Common myeloid progenitor, CD34-positive (primary cell): ENCODE measurements at regions not wholly inside any gene's neighbourhood (a gene's known extent, or its start where the extent isn't known, plus 50 kb on each side); places are given as distances from the start of the nearest gene placed in this dataset.

ENCODE experiments used
- CTCF ChIA-PET: fragments of 350-600 bp; sonication (Branson Sonifier 250); formaldehyde crosslinking; loops from one replicate; lab custom pipeline; 2021; ENCODE audit warnings: antibody characterized with exemption; lab: Charles Lee
- POLR2A ChIA-PET: fragments of 350-600 bp; sonication (Branson Sonifier 250); formaldehyde crosslinking; loops from one replicate; lab custom pipeline; 2021; ENCODE audit warnings: antibody characterized with exemption; lab: Charles Lee
- DNase-seq, 3 donors: peaks; one replicate each; pipeline versions ENCODE4 v3.0.0 to v3.0.0-alpha.2; 2013
- H3K27ac ChIP-seq, 2 experiments: 1 replicate in 1 of 2; 2 replicates in 1 of 2; pipeline ENCODE4 v1.7.0; 2013; ENCODE audit warnings: inconsistent platforms in 2 of 2, low read length in 2 of 2, mild to moderate bottlenecking in 2 of 2, low read depth in 1 of 2, moderate library complexity in 1 of 2; ENCODE audit not compliant: severe bottlenecking in 2 of 2, insufficient read depth in 1 of 2, poor library complexity in 1 of 2
- H3K27me3 ChIP-seq, 5 experiments: replicated peaks in 2 of 5; 1 replicate in 3 of 5; 2 replicates in 2 of 5; pipeline versions ENCODE4 v1.6.1 to v1.7.0; 2013; ENCODE audit warnings: low read length in 4 of 5, mild to moderate bottlenecking in 2 of 5, moderate library complexity in 2 of 5, inconsistent platforms in 1 of 5; ENCODE audit not compliant: insufficient read depth in 5 of 5, control insufficient read depth in 4 of 5
- H3K36me3 ChIP-seq, 4 experiments: 1 replicate in 2 of 4; 2 replicates in 2 of 4; pipeline versions ENCODE4 v1.6.1 to v1.7.0; 2013; ENCODE audit warnings: low read length in 3 of 4, control low read depth in 1 of 4, mild to moderate bottlenecking in 1 of 4; ENCODE audit not compliant: control insufficient read depth in 4 of 4, insufficient read depth in 4 of 4
- H3K4me1 ChIP-seq, 4 experiments: 1 replicate in 3 of 4; 2 replicates in 1 of 4; pipeline versions ENCODE4 v1.6.1 to v1.7.1; 2013; ENCODE audit warnings: low read length in 3 of 4, mild to moderate bottlenecking in 3 of 4, control low read depth in 1 of 4, inconsistent platforms in 1 of 4, moderate library complexity in 1 of 4; ENCODE audit not compliant: control insufficient read depth in 4 of 4, insufficient read depth in 4 of 4; ENCODE audit errors: control extremely low read depth in 1 of 4
- H3K4me3 ChIP-seq, 7 experiments: 1 replicate in 4 of 7; 2 replicates in 3 of 7; pipeline versions ENCODE4 v1.5.1 to v1.7.0; 2013; ENCODE audit warnings: mild to moderate bottlenecking in 7 of 7, low read length in 6 of 7, moderate library complexity in 6 of 7, inconsistent platforms in 2 of 7, low read depth in 2 of 7, control low read depth in 1 of 7; ENCODE audit not compliant: insufficient read depth in 4 of 7, control insufficient read depth in 1 of 7; ENCODE audit errors: extremely low read depth in 1 of 7
- H3K9me3 ChIP-seq, 5 experiments: 1 replicate in 4 of 5; 2 replicates in 1 of 5; pipeline versions ENCODE4 v1.6.1 to v1.7.1; 2013; ENCODE audit warnings: low read length in 4 of 5, mild to moderate bottlenecking in 2 of 5, inconsistent platforms in 1 of 5, low read depth in 1 of 5, moderate library complexity in 1 of 5; ENCODE audit not compliant: control insufficient read depth in 4 of 5, insufficient read depth in 2 of 5; ENCODE audit errors: control extremely low read depth in 1 of 5
- WGBS: methylation state at CpG from one replicate; pipeline ENCODE4 v1.1.5; 2013; ENCODE audit not compliant: insufficient coverage; 5-methylcytosine and 5-hydroxymethylcytosine counted together

DNA sequence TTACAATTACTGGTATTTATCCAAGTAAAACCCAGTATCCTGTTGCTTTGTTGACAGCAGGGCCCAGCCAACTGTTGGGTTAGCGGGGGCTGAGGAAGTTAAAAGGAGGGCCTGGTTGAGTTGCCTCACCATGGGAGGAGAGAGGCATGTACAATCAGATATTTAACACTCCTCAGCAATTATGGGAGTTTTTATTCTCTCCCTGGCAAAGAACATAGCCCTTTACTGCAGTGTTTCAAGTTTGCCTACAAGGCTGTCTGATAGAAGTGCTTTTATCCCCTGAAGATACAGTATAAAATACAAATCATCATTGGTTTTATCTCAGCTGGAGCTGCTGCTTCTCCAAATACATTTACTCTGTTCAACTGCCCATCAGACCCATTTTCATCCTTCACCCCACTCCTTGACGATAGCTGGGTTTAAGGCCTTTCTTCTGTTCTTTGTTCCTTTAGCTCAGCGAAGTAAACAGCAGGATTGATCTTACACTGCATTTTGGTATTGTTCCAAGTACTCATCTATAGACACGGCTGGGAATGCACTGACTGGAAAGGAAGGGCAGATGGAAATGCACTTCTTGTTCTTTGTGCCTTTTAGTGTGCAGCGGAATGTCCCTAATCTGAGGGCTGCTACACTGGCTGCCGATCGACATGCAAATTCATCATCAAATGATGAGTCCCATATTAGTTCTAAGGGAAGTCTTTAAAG, 402.5 kb upstream of the SPRED2 start:
- POLR2A ChIA-PET = no interaction called here
- WGBS = 93% methylated on average over 3 of the region's 7 CpGs
- Histone ChIP-seq H3K27ac (no peak overlapping the region), H3K9me3 (no peaks in the 10 kb centered on the region), H3K27me3 (no peaks in the 10 kb centered on the region), H3K4me3 (no peak overlapping the region), H3K36me3 (no peaks in the 10 kb centered on the region), H3K4me1 (no peaks in the 10 kb centered on the region)
- no peak for DNase-seq
- CTCF ChIA-PET = no interaction called here

GRCh38 chr2:65834062-65834461, 401.7 kb upstream of the SPRED2 start:
- H3K4me3 ChIP-seq = no peak overlapping the region
- no peak for DNase-seq
- WGBS = 100% methylated on average over 5 of the region's 6 CpGs
- H3K4me1 ChIP-seq = no peaks in the 10 kb centered on the region
- no peaks in the 10 kb centered on the region for H3K27me3 ChIP-seq
- ChIA-PET CTCF (no interaction called here), POLR2A (no interaction called here)
- H3K36me3 ChIP-seq = no peaks in the 10 kb centered on the region
- no peak overlapping the region for H3K27ac ChIP-seq
- no peaks in the 10 kb centered on the region for H3K9me3 ChIP-seq

DNA sequence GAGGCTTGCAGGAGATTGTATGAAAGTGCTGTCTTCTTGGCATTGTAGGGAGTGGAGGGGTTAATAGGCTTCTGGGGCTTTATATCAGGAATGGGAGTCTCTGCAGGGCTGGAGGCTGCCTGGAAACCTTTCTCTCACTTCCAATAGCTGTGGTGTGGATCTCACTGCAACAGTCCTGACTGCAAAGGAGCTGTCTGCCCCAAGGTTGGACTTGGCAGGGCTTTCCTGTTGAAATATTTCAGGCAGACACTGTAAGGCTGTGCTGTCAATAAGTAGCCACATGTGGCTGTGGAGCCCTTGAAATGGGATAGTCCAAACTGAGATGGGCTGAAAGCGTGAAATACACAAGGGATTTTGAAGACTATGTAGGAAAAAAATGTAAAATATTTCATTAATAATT, 399.1 kb upstream of the SPRED2 start:
- Histone ChIP-seq H3K27me3 (no peaks in the 10 kb centered on the region), H3K36me3 (no peaks in the 10 kb centered on the region), H3K9me3 (peaks cover 0 to 2% (median 0%) of the 10 kb centered on the region in 5 experiments), H3K27ac (no peak overlapping the region), H3K4me3 (no peak overlapping the region), H3K4me1 (no peaks in the 10 kb centered on the region)
- CTCF ChIA-PET = no interaction called here
- WGBS = no CpG with 5 or more reads among the region's 1 CpG
- DNase-seq = no peak
- POLR2A ChIA-PET = no interaction called here

DNA sequence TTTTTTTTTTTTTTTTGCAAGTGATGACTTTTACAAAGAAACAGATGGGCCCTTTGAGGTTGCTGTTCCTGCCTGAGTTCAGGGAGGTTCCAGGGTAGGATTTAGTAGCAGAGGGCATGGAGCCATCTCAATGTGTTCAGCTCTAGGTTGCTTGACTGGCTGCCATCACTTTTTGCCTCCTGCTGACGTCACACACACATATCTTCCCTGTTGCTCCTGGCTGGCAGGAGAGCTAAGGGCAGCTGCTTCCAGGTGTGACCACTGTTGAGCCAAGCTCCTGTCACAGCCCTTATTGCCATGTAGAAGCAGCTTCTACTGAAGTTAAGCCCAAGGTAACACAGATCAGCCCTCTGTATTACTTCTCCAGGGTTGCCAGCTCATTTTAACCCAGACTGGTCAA, 394.2 kb upstream of the SPRED2 start:
- Histone ChIP-seq H3K9me3 (peaks cover 0 to 2% (median 0%) of the 10 kb centered on the region in 5 experiments), H3K27ac (no peak overlapping the region), H3K36me3 (no peaks in the 10 kb centered on the region), H3K4me3 (no peak overlapping the region), H3K4me1 (no peaks in the 10 kb centered on the region), H3K27me3 (no peaks in the 10 kb centered on the region)
- no peak for DNase-seq
- ChIA-PET POLR2A (no interaction called here), CTCF (no interaction called here)
- WGBS = no CpG with 5 or more reads among the region's 1 CpG

GRCh38 chr2:65823511-65823910, 391.1 kb upstream of the SPRED2 start:
- peaks cover 0 to 2% (median 0%) of the 10 kb centered on the region in 5 experiments for H3K27me3 ChIP-seq
- WGBS = 100% methylated on average over 4 of the region's 4 CpGs
- H3K36me3 ChIP-seq = no peaks in the 10 kb centered on the region
- H3K4me3 ChIP-seq = no peak overlapping the region
- POLR2A ChIA-PET = no interaction called here
- peaks cover 0 to 2% (median 0%) of the 10 kb centered on the region in 5 experiments for H3K9me3 ChIP-seq
- no peak overlapping the region for H3K27ac ChIP-seq
- CTCF ChIA-PET = no interaction called here
- DNase-seq = no peak
- H3K4me1 ChIP-seq = no peaks in the 10 kb centered on the region

DNA sequence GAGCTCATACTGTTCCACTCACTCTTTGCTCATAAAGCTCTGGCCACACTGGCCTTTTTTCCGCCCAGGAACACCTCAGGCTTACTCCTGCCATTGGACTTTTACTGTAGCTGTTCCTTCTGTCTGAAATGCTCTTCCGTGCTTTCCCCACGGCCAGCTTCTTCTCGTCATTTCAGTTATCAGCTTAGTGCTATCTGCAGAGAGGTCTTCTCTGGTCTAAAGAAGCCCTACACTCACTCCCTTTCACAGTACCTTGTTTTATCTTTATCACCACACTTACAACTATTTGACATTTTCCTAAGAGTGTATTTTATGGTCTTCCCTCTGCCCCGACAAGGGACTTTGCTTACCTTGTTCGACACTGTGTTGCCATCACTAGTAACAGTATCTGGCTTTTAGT, 388.1 kb upstream of the SPRED2 start:
- ChIA-PET POLR2A (no interaction called here), CTCF (no interaction called here)
- 92% methylated on average over 6 of the region's 6 CpGs for WGBS
- Histone ChIP-seq H3K36me3 (no peaks in the 10 kb centered on the region), H3K27ac (no peak overlapping the region), H3K4me1 (no peaks in the 10 kb centered on the region), H3K9me3 (no peaks in the 10 kb centered on the region), H3K4me3 (no peak overlapping the region), H3K27me3 (peaks cover 0 to 2% (median 0%) of the 10 kb centered on the region in 5 experiments)
- no peak for DNase-seq

DNA sequence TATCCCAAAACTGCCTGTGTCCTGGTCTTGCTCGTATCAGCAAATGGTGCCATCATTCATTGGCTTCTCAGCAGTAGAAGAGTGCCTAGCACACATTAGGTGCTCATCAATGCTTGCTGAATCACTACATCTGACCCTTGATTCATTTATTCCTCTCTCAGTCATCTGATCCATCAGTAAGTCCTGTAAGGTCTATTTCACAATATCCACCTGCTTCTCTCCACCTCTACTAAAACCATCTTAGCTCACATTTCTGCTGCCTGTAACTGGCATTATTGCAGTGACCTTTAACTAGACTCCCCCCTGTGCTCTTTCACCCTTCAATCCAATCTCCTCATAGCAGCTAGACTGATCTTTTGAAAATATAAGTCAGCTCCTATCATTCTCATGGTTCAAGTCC, 387.6 kb upstream of the SPRED2 start:
- 100% methylated on average over 1 of the region's 1 CpG for WGBS

More for the DNA sequence above, 387.6 kb upstream of the SPRED2 start:
- H3K4me1 ChIP-seq = no peaks in the 10 kb centered on the region
- no peaks in the 10 kb centered on the region for H3K9me3 ChIP-seq
- POLR2A ChIA-PET = no interaction called here
- H3K36me3 ChIP-seq = no peaks in the 10 kb centered on the region
- H3K27ac ChIP-seq = no peak overlapping the region
- H3K27me3 ChIP-seq = peaks cover 0 to 2% (median 0%) of the 10 kb centered on the region in 5 experiments
- CTCF ChIA-PET = no interaction called here
- no peak overlapping the region for H3K4me3 ChIP-seq
- no peak for DNase-seq
